Adipose tissue (tissue), 3 donors: ENCODE measurements at regions not wholly inside any gene's neighbourhood (a gene's known extent, or its start where the extent isn't known, plus 50 kb on each side); places are given as distances from the start of the nearest gene placed in this dataset.
"Not testable (repeated sequence)": the region's sequence is repeated elsewhere in the genome, so short reads cannot be mapped to it uniquely, and the experiment has no call there.

Source experiments
- H3K27ac ChIP-seq: one replicate; pipeline ENCODE4 v1.5.1; 2013; ENCODE audit warnings: low read depth, low read length
- WGBS, 3 donors: extraction: QIAGEN DNeasy Blood & Tissue Kit; methylation state at CpG; one replicate each; pipeline ENCODE4 v1.1.7; 2013; 5-methylcytosine and 5-hydroxymethylcytosine counted together
- donor health status: healthy with polysubstance abuse.
- donor health status: Bipolar disorder and iron deficiency.
- donor health status: healthy.

DNA sequence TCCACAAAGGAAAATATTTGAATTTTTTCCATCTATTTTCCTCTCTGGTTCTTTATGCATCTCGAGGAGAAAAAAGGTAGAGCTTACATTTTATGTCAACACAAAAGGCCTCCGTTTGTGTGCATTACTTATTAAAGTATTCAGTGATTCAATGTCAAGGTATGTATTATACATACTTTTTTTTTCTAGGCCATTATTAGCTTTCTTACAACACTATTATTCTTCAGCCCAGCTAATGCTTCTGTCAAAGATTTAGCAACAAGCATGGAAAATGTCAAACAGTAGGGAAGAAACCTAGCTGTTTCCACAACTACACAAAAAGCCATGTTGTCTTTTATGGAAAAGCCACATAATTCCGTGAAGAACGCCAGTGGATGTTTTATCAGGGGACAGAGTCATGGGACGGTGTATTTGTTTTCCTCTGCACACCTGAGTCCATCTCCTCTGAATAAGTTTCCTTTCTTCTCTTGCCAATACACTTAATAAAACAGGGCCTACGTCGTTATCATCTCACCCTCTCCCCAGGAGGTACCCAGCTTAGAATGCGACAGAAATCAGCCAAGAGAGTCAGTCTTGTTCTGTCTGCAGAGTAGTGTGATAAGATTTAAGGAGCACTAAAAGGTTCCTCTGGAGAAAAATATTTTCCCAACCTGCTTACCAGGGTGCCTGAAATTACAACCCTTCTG lies 209.7 kb upstream of the AUTS2 start:
- 56 to 86% (median 80%) methylated on average over 8 of the region's 8 CpGs for WGBS, 3 donors
- no peak overlapping the region for H3K27ac ChIP-seq

DNA sequence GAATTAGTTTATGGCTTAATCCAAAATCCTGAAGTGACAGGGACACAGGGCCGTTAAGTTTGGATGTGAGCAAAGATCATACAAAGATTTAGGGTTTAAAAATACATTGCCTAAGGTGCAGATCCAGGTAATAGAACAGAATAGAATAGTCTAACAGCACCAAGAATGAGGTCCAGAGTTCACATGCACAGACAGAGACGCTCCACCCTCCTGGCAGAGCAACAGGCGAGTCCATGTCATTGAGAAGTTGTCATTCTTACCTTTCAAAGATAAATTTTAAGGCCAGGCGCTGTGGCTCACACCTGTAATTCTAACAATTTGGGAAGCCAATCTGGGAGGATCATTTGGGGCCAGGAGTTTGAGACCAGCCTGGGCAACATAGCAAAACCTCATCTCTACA lies 209.1 kb upstream of the AUTS2 start:
- WGBS, 3 donors, result 58 to 91% (median 68%) methylated on average over 4 of the region's 4 CpGs
- no peak overlapping the region for H3K27ac ChIP-seq

DNA sequence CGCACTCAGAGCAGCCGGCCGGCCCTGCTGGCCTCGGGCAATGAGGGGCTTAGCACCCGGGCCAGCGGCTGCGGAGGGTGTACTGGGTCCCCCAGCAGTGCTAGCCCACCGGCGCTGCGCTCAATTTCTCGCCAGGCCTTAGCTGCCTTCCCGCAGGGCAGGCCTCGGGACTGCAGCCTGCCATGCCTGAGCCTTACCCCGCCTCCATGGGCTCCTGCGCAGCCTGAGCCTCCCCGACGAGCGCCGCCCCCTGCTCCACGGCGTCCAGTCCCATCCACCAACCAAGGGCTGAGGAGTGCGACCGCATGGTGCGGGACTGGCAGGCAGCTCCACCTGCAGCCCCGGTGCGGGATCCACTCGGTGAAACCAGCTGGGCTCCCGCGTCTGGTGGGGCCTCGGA lies 204.4 kb upstream of the AUTS2 start:
- not testable (repeated sequence) for H3K27ac ChIP-seq
- WGBS, 3 donors, result 94 to 97% (median 96%) methylated on average over 22 to 30 of the region's 30 CpGs

DNA sequence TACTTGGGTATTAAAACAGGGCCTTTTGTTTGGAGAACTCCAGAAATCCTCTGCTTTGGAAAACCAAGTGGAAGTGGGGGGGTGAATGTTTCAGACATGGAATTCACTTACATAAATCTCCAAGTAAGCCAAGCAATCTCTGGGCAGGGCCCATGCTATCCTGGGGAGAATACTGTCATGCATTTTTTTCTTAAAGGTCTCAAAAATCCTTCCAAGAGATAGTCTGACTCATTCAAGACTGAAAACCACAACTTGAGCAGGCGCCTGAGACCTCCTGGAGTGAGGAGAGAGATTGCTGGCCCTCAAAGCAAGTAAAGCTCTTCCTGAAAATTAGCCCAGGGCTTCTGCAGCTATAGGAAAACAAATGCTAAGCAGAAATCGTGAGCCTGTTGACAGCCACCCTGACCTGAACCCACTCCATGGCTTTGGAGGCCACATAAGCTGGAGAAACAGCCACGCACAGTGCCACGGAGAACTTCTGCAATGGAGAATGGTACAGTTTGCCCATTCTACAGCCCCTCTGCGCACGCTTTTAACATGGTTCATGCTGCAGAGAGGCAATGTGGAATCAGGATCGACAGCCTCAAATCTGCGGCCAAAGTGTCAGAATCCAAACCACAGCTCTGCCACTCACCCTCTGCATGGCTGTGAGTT lies 203.1 kb upstream of the AUTS2 start:
- WGBS, 3 donors, result 80 to 89% (median 82%) methylated on average over 8 of the region's 8 CpGs
- H3K27ac ChIP-seq, result no peak overlapping the region

DNA sequence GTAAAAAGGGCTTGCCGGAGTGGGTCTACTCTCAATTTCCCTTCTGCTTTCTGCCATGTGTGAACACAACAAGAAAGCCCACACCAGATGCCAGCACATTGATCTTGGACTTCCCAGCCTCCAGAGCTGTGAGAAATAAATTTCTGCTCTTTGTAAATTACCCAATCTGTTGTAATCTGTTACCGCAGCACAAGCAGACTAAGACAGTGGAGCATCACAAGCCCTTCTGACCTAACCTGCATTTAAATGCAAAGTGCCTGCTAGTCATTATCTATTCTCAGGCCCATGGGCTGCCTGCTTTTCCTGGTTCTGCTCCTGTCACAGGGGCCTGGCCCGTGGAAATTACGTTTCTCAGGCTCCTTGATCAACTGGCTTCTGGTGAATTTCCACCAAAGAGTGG lies 199.3 kb upstream of the AUTS2 start:
- 78 to 89% (median 85%) methylated on average over 4 of the region's 4 CpGs for WGBS, 3 donors
- H3K27ac ChIP-seq, result no peak overlapping the region

DNA sequence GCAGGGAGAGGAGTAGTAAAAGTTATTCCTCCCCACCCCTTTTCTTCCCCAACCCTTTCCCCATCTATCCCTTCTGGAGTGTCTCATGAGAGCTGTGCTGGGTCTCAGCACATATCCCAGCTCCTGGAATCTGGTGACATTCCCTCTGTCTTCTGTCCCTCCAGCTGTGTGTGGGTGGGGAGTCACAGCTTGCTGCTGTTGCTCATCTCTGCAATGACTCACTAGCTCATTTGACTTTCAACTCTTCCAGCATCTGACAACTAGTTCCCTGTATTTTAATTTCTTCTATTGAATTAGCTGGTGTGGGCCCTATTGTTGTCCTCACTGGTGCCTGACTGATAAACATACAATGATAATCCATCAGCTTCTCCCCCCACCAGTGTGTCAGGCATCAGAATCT lies 198.9 kb upstream of the AUTS2 start:
- H3K27ac ChIP-seq, result no peak overlapping the region

DNA sequence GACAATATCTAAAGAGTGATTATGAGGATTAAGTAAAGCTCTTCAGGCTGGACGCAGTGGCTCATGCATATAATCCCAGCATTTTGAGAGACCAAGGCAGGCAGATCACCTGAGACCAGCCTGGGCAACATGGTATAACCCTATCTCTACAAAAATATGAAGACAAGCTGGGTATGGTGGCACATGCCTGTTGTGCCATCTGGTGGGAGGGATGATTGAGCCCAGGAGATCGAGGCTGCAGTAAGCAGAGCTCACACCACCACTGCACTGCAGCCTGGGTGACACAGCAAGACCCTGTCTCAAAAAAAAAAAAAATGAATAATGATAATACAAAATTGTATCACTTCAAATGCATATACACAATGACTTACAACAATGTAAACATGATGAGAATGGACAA lies 195.6 kb upstream of the AUTS2 start:
- WGBS, 3 donors, result 68 to 87% (median 78%) methylated on average over 2 of the region's 2 CpGs

DNA sequence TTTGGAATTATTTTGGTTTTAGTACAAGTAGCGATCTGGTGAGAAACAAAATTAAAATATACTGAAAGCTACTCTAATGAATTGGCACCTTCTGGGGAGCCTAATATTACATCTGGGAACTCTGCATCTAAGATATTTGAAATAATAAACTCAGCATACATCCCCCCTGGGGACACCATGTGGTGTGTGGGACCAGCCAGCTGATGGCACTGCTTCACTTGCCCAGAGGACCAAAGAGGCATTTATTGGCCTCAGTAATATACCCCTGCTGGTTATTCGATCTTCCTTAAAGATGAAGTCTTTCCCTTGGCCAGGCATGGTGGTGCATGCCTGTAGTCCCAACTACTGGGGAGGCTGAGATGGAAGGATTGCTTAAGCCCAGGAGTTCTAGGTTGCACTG lies 195.1 kb upstream of the AUTS2 start:
- WGBS, 3 donors, result 62 to 66% (median 65%) methylated on average over 2 of the region's 2 CpGs
- H3K27ac ChIP-seq, result no peak overlapping the region

More for the DNA sequence above, 195.6 kb upstream of the AUTS2 start:
- H3K27ac ChIP-seq, result no peak overlapping the region

DNA sequence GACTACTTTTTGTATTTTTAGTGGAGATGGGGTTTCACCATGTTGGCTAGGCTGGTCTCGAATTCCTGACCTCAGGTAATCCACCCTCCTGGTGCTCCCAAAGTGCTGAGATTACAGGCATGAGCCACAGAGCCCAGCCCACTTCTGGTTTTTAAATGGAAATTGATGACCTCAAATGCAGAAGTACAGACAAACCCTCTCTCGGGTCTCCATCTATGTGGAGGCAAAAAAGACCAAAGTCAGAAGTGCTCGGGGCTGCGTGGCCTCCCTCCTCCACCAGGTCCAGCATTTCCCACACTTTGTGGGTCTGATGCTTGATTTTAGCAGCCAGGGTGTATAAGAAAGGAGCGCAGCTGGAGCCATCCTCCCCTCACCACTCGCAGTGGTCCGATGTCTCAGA lies 187.3 kb upstream of the AUTS2 start:
- 73 to 80% (median 76%) methylated on average over 7 of the region's 7 CpGs for WGBS, 3 donors
- no peak overlapping the region for H3K27ac ChIP-seq

DNA sequence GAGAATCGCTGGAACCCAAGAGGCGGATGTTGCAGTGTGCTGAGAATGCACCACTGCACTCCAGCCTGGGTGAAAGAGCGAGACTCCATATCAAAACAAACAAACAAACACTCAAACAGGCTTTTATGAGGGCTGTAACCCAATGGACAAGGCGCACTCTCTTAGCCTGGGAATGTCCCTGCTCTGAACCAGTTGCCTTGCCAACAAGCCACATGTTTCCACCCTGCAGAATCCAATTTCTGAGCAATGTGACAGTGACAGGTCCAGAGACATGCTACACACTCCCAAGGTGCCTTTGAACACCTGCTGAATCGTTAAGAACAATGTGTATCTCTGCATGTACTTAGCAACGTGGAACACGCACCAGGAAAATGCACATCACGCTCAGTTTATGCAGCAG lies 186.8 kb upstream of the AUTS2 start:
- 68 to 90% (median 81%) methylated on average over 8 of the region's 8 CpGs for WGBS, 3 donors
- no peak overlapping the region for H3K27ac ChIP-seq

DNA sequence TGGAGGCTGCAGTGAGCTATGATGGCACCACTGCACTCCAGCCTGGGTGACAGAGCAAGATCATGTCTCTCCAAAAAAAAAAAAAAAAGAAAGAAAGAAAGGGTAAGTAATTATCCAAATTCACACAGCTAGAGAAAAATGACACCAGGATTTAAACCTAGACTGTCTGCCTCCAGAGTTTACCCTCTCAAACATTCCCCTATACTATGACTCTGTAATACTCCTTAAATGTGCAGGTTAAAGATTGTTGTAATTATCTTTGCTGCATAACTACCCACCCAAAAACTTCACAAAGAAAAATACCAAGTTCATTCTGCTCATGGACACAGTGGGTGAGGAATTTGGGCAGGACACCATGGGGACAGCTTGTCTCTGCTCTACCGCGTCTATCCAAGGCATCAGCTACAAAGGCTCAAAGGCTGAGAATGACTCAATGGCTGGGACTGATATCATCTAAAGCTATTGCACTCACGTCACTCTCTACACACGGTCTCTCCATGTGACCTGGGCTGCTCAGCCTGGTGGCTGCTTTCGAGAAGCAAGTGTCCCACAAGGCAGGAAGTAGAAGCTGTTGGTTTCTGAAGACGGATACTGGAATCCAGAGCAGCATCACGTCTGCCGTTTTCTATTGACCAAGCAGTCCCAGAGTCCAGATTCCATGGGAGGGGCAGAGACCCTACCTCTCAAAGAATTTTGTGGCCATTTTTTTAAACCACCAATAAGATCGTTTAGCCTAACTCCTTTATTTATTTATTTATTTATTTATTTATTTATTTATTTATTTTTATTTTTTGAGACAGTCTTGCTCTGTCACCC lies 185.7 kb upstream of the AUTS2 start:
- H3K27ac ChIP-seq, result no peak overlapping the region
- WGBS, 3 donors, result 24 to 52% (median 39%) methylated on average over 9 of the region's 9 CpGs

DNA sequence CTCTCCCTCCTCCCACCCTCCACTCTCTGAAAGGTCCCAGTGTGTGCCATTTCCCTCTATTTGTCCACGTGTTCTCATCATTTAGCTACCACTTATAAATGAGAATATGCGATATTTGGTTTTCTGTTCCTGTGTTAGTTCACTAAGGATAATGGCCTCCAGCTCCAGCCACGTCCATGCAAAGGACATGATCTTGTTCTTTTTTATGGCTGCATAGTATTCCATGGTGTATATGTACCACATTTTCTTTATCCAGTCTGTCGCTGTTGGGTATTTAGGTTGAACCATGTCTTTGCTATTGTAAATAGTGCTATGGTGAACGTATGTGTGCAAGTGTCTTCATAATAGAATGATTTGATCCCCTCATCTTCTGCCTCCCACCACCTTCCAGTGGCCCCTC lies 183.7 kb upstream of the AUTS2 start:
- 86 to 91% (median 89%) methylated on average over 5 of the region's 5 CpGs for WGBS, 3 donors

DNA sequence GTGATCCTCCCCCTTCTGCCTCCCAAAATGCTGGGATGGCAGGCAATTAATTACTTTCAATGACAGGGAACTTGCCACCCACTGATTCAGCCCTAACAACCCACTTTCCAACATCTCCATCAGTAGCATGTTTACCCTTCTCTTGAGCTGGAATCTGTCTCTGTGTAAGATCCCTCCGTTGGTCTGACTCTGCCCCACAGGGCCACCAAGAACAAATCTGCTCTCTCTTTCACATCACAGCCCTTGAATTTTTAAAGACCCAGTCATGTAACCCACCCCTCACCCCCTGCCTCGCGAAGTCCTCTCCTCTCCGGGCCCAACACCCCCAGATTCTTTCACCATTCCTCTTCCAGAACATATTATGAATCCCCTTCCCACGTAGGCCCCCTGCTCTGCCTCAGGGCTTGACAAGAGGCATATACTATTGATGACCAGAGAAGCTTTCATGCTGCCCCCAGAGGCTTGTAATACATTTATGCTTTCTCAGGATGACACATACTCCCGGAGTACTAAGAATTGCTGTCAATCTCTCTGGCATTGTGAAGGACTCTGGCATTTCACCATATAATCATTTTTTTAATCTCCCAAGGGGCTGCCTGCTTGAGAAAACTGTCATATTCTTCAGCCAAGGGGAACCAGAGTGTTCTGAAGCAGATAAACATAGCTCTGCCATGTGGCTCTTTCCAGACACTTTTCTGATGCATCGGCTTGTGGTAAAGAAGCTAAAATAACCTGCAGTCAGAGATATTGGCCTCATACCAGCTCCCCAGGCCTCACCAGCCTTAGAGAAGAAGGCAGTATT lies 179.2 kb upstream of the AUTS2 start:
- WGBS, 3 donors, result 68 to 75% (median 75%) methylated on average over 7 of the region's 7 CpGs
- no peak overlapping the region for H3K27ac ChIP-seq

More for the DNA sequence above, 183.7 kb upstream of the AUTS2 start:
- no peak overlapping the region for H3K27ac ChIP-seq

DNA sequence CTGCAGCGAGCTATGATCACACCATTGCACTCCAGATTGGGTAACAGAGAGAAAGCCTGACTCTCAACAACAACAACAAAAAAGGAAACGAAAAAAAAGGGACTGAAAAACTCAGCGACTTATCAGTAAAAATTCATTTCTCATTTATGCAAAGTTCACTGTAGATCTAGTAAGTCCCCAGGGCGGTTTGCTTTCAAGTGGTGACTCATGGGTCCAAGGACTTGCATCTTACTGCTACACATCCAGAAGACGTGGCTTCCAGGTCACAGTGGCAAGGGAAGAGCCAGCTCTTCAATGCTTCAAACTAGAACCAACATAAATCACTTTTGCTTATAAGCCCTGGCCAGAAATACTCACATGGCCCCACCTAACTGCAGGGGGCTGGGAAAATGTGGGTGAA lies 178.3 kb upstream of the AUTS2 start:
- WGBS, 3 donors, result 68 to 83% (median 78%) methylated on average over 5 of the region's 5 CpGs
- no peak overlapping the region for H3K27ac ChIP-seq

DNA sequence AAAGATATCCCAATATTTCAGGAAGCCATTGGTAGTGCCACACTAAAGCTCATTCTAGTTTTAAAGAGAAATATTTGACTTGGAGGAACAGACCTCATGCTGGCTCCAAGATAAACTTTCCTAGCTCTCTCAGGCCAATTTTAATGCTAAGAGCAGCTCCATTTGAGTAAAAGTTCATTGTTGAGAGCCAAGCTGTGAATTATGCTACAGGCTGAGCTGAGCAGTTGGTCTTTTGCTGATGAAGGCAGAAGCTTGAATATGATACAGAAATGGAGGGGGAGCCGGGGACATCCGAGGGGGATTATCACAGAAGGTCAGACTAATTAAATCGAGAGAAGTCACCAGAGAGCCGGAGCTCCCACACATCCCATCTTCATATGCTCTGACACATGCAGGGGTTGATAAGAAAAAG lies 175.7 kb upstream of the AUTS2 start:
- WGBS, 3 donors, result 47 to 56% (median 52%) methylated on average over 4 of the region's 4 CpGs
- no peak overlapping the region for H3K27ac ChIP-seq

DNA sequence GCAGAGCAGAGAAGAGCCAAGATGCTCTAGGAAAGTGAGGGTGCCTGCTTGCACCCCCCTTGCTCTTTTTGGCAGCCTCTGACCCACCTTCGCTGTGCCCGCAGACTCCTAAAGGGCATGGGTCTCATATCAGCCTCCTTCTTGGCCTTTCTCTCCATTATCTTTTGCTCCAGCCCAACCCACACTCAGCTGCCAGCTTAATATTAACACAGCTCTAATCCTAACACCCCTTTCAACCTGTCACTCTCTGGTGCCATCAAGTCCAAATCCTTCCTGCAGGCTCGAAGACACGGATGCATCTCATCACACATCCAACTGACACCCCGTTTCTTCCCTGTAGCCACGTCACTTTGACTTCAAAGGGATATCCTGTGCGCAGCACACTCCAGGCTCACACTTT lies 171.6 kb upstream of the AUTS2 start:
- no peak overlapping the region for H3K27ac ChIP-seq
- WGBS, 3 donors, result 81 to 88% (median 86%) methylated on average over 7 of the region's 7 CpGs

DNA sequence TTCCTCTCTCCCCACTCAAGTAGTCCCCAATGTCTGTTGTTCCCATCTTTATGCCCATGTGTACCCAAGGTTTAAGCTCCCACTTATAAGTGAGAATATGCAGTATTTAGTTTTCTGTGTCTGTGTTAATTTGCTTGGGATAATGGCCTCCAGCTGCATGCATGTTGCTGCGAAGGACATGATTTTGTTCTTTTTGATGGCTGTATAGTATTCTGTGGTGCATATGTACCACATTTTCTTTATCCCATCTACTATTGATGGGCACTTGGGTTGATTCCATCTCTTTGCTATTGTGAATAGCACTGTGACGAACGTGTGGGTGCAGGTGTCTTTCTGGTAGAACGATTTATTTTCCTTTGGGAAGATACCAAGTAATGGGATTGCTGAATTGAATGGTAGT lies 170.2 kb upstream of the AUTS2 start:
- no peak overlapping the region for H3K27ac ChIP-seq
- WGBS, 3 donors, result 68 to 92% (median 68%) methylated on average over 4 of the region's 4 CpGs

DNA sequence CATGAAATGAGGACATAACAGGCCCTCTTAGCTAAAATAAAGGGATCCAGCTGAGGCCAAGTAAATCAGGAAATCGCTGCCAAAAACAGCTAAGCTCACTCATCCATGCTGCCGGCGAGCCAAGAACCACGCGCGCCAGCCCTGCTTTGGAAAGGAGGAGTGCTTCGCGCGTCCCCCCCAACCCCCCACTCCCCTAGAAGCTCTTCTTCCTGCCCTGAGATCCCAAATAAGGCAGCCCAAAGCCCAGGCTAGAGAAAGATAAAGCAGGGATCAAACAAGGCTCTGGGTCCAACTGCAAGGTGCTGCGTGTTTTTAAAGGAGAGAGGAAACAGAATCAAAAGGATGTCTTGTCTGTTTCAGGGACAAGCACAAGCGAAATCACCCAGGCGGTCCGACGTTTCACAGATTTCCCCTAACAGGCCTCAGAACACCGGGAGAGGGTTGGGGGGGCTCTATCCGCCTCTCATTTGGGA lies 168.3 kb upstream of the AUTS2 start:
- WGBS, 3 donors, result 4 to 30% (median 9%) methylated on average over 16 of the region's 16 CpGs
- H3K27ac ChIP-seq, result no peak overlapping the region
